ENCODE measurements at regions not wholly inside any gene's neighbourhood (a gene's known extent, or its start where the extent isn't known, plus 50 kb on each side); places are given as distances from the start of the nearest gene placed in this dataset.
"Not testable (repeated sequence)": the region's sequence is repeated elsewhere in the genome, so short reads cannot be mapped to it uniquely, and the experiment has no call there.

DNA sequence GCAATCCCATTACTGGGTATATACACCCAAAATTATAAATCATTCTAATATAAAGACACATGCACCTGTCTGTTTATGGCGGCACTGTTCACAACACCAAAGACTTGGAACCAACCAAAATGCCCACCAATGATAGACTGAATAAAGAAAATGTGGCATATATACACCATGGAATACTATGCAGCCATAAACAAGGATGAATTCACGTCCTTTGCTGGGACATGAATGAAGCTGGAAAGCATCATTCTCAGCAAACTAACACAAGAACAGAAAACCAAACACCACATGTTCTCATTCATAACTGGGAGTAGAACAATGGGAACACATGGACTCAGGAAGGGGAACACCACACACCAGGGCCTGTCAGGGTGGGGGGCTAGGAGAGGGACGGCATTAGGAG lies 633.2 kb upstream of the DEFB115 start:
- TF ChIP-seq POLR2A (IDR thresholded peaks at IDR 0.05; ENCODE audit: low read length); GATA1 (IDR thresholded peaks at IDR 0.05; ENCODE audit: low read depth, low read length): not testable (repeated sequence)

Measured in erythroblast (primary cell).